Mesendoderm (in vitro differentiated cells): ENCODE measurements at regions not wholly inside any gene's neighbourhood (a gene's known extent, or its start where the extent isn't known, plus 50 kb on each side); places are given as distances from the start of the nearest gene placed in this dataset.

Experiments used
- DNase-seq: peaks from one replicate; pipeline ENCODE4 v3.0.0; 2013
- H2AK5ac ChIP-seq: 2 replicates; pipeline ENCODE4 v1.6.1; 2013; ENCODE audit warnings: low read length, inconsistent platforms
- H2BK120ac ChIP-seq: 2 replicates; pipeline ENCODE4 v1.6.1; 2013; ENCODE audit warnings: low read depth, mild to moderate bottlenecking, low read length, moderate library complexity, mixed read lengths
- H2BK15ac ChIP-seq: replicated peaks from 2 replicates; pipeline ENCODE4 v1.6.1; 2013; ENCODE audit warnings: low read depth, mild to moderate bottlenecking, moderate library complexity
- H2BK5ac ChIP-seq: 2 replicates; pipeline ENCODE4 v1.6.1; 2013; ENCODE audit warnings: low read length, inconsistent platforms
- H3K18ac ChIP-seq: 2 replicates; pipeline ENCODE4 v1.6.1; 2013; ENCODE audit warnings: mild to moderate bottlenecking, low read length, mixed read lengths
- H3K23ac ChIP-seq: one replicate; pipeline ENCODE4 v1.6.1; 2013; ENCODE audit warnings: low read length
- H3K27ac ChIP-seq: 2 replicates; pipeline ENCODE4 v1.5.1; 2013; ENCODE audit warnings: low read depth, mild to moderate bottlenecking, inconsistent platforms, low read length, moderate library complexity
- H3K27me3 ChIP-seq: 2 replicates; pipeline ENCODE4 v1.6.1; 2013; ENCODE audit warnings: low read length, control low read depth, mild to moderate bottlenecking, inconsistent platforms; ENCODE audit not compliant: insufficient read depth, poor library complexity
- H3K36me3 ChIP-seq: 2 replicates; pipeline ENCODE4 v1.6.1; 2013; ENCODE audit warnings: low read length, inconsistent platforms; ENCODE audit not compliant: control insufficient read depth, insufficient read depth
- H3K4ac ChIP-seq: one replicate; pipeline ENCODE4 v1.6.1; 2013; ENCODE audit warnings: low read depth, mild to moderate bottlenecking, low read length, moderate library complexity
- H3K4me1 ChIP-seq: 2 replicates; pipeline ENCODE4 v1.6.1; 2013; ENCODE audit warnings: low read depth, low read length, inconsistent platforms; ENCODE audit not compliant: control insufficient read depth
- H3K4me2 ChIP-seq: 2 replicates; pipeline ENCODE4 v1.6.1; 2013; ENCODE audit warnings: low read length
- H3K4me3 ChIP-seq: 2 replicates; pipeline ENCODE4 v1.5.1; 2013; ENCODE audit warnings: mild to moderate bottlenecking, low read length
- H3K56ac ChIP-seq: one replicate; pipeline ENCODE4 v1.6.1; 2013; ENCODE audit warnings: low read length
- H3K79me1 ChIP-seq: 2 replicates; pipeline ENCODE4 v1.6.1; 2013; ENCODE audit warnings: low read length, inconsistent platforms
- H3K79me2 ChIP-seq: 2 replicates; pipeline ENCODE4 v1.6.1; 2013; ENCODE audit warnings: mild to moderate bottlenecking, low read length; ENCODE audit not compliant: control insufficient read depth, insufficient read depth
- H3K9ac ChIP-seq: 2 replicates; pipeline ENCODE4 v1.6.1; 2013; ENCODE audit warnings: low read length, inconsistent platforms
- H4K5ac ChIP-seq: one replicate; pipeline ENCODE4 v1.6.1; 2013; ENCODE audit warnings: low read length
- H4K8ac ChIP-seq: one replicate; pipeline ENCODE4 v1.6.1; 2013; ENCODE audit warnings: low read depth, mild to moderate bottlenecking, control low read depth, low read length, moderate library complexity
- WGBS: extraction: QIAGEN DNeasy Blood & Tissue Kit; methylation state at CpG from one replicate; pipeline ENCODE4 v1.1.7; 2013; ENCODE audit warnings: low lambda C conversion rate, missing lambda C conversion rate; ENCODE audit not compliant: insufficient coverage; ENCODE audit errors: extremely low coverage; 5-methylcytosine and 5-hydroxymethylcytosine counted together

DNA sequence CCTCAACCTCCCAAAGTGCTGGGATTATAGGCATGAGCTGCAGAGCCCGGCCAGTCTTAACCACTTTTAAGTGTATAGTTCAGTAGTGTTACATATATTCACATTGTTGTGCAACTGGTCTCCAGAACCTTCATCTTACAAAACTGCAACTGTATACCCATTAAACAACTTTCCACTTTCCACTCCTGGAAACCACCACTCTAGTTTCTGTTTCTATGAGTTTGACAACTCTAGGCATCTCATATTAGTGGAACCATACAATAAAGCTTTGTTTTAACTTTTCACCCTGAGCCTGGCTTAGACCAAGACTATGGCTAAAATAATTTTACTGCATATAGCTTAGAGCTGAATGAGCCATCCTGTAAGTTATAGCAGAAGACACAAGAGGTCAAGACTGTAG lies 108.0 kb upstream of the GOT2 start:
- Histone ChIP-seq H3K56ac (no peak overlapping the region), H3K18ac (no peak overlapping the region), H3K27me3 (no peaks in the 10 kb centered on the region), H2BK5ac (no peak overlapping the region), H3K4me1 (no peaks in the 10 kb centered on the region), H3K9ac (no peak overlapping the region), H4K5ac (no peak overlapping the region), H2AK5ac (no peak overlapping the region), H2BK15ac (no peak overlapping the region), H3K4ac (no peak overlapping the region), H3K27ac (no peak overlapping the region), H3K36me3 (no peaks in the 10 kb centered on the region), H2BK120ac (no peak overlapping the region), H3K79me2 (no peaks in the 10 kb centered on the region), H3K4me3 (no peak overlapping the region), H3K23ac (no peak overlapping the region), H4K8ac (no peak overlapping the region), H3K79me1 (no peaks in the 10 kb centered on the region), H3K4me2 (no peak overlapping the region)
- WGBS, result no CpG with 5 or more reads among the region's 1 CpG
- no peak for DNase-seq

DNA sequence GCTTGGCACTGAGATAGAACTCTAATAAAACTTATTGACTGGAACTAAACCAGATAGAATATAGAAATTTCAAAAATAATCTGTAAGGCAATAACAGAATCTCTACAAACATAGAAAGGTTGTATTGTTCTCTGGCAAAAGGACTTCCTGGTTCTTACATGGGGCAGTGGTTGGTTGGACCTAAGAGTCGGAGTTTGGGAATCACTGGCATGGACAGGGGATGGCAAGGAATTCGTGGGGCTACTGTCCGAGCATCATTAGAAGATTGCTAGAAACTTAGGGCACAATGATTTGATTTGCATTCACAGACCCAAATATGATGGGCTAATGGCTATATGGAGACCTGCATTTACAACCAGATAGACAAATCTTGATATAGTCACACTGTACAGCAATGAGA lies 103.8 kb upstream of the GOT2 start:
- no peaks in the 10 kb centered on the region for H3K27me3 ChIP-seq
- H4K8ac ChIP-seq, result no peak overlapping the region
- no peaks in the 10 kb centered on the region for H3K4me1 ChIP-seq
- H2BK120ac ChIP-seq, result no peak overlapping the region
- H3K4me2 ChIP-seq, result no peak overlapping the region
- H3K18ac ChIP-seq, result no peak overlapping the region
- no peak overlapping the region for H3K27ac ChIP-seq
- H2BK15ac ChIP-seq, result no peak overlapping the region
- no peaks in the 10 kb centered on the region for H3K79me2 ChIP-seq
- H3K23ac ChIP-seq, result no peak overlapping the region
- H3K4me3 ChIP-seq, result no peak overlapping the region
- no peak overlapping the region for H3K9ac ChIP-seq
- DNase-seq, result no peak
- WGBS, result no CpG with 5 or more reads among the region's 3 CpGs
- no peak overlapping the region for H3K56ac ChIP-seq
- no peak overlapping the region for H4K5ac ChIP-seq
- no peak overlapping the region for H2AK5ac ChIP-seq
- H3K36me3 ChIP-seq, result no peaks in the 10 kb centered on the region
- H3K79me1 ChIP-seq, result no peaks in the 10 kb centered on the region
- H3K4ac ChIP-seq, result no peak overlapping the region
- no peak overlapping the region for H2BK5ac ChIP-seq

DNA sequence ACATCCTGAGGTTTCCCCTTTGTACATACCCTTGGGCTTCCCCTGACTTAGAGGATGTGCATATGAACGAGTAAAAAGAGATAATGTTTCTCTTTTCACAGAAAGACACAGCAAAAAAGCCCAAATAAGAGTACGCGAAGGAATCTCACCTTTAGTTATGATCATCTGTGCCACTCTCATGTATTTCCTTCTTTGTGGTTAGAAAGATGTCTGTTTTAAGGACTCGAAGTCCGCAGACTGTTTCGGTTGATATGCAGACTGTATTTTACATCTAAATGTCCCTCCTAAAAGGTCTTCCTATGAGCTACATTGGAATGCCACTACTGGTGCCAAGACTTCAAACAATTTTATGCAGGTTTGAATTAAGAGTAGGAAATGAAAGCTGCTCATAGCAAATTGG lies 102.3 kb upstream of the GOT2 start:
- H2BK120ac ChIP-seq, result no peak overlapping the region
- no CpG with 5 or more reads among the region's 6 CpGs for WGBS

DNA sequence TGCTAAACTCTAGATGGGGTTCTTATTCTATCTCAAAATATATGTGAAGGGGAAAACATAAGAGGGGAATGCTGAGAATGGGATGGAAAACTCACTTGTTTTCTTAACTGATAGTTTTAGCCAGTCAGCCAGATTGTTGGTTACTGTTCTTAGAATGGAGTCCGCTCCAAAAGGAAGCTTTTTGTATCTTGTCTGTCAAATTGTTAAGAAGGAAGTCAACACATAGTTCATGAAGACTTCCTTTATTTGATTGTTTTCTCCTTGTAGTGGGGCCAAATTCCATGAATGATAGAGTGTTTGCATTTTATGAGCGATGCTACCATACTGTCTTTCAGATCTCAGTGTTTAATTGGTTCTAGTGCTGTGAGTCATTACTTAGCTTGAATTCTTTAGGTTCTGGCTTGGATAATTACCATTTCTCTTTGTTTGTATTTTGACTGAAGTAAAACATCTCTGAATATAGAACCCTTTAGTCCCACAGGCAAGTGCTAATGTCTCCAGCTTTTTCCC lies 98.3 kb upstream of the GOT2 start:
- H3K56ac ChIP-seq, result no peak overlapping the region
- H3K36me3 ChIP-seq, result no peaks in the 10 kb centered on the region
- H4K5ac ChIP-seq, result no peak overlapping the region
- no peak overlapping the region for H2BK5ac ChIP-seq
- H3K23ac ChIP-seq, result no peak overlapping the region
- H3K27ac ChIP-seq, result no peak overlapping the region
- no peak overlapping the region for H3K4me2 ChIP-seq
- H3K9ac ChIP-seq, result no peak overlapping the region
- H2BK120ac ChIP-seq, result no peak overlapping the region
- no peak overlapping the region for H2AK5ac ChIP-seq
- no peaks in the 10 kb centered on the region for H3K27me3 ChIP-seq
- H2BK15ac ChIP-seq, result no peak overlapping the region
- no peak overlapping the region for H3K18ac ChIP-seq
- H4K8ac ChIP-seq, result no peak overlapping the region
- no peak overlapping the region for H3K4ac ChIP-seq
- no peaks in the 10 kb centered on the region for H3K79me1 ChIP-seq
- no peak for DNase-seq
- H3K79me2 ChIP-seq, result no peaks in the 10 kb centered on the region
- no peak overlapping the region for H3K4me3 ChIP-seq
- no CpG with 5 or more reads among the region's 2 CpGs for WGBS
- H3K4me1 ChIP-seq, result no peaks in the 10 kb centered on the region

More for the DNA sequence above, 102.3 kb upstream of the GOT2 start:
- Histone ChIP-seq H3K27me3 (no peaks in the 10 kb centered on the region), H3K18ac (no peak overlapping the region), H2AK5ac (no peak overlapping the region), H3K4me3 (no peak overlapping the region), H3K36me3 (no peaks in the 10 kb centered on the region), H3K23ac (no peak overlapping the region), H3K79me2 (no peaks in the 10 kb centered on the region), H3K4me2 (no peak overlapping the region), H2BK15ac (no peak overlapping the region), H3K56ac (no peak overlapping the region), H2BK5ac (no peak overlapping the region), H3K4me1 (no peaks in the 10 kb centered on the region), H3K9ac (no peak overlapping the region), H4K5ac (no peak overlapping the region), H3K4ac (no peak overlapping the region), H4K8ac (no peak overlapping the region), H3K27ac (no peak overlapping the region), H3K79me1 (no peaks in the 10 kb centered on the region)
- DNase-seq, result no peak

DNA sequence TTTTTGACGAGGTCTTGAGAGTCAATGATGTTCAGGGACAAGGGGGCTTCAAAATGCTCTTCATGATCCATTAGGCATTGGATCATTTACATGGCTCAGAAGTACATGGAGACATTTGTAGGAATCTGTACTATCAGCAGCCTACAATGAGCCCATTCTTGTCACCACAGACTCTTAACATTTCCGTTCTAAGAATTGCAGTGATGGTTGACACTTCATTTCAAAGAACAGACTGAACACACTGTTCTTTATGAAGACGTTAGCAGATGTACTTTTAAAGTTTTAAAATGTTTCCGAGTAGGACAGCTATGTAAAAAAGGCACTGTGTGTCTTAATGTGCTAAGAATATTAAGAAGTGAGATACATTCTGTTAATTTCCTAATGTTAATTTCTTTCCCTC lies 97.3 kb upstream of the GOT2 start:
- no peak overlapping the region for H2BK5ac ChIP-seq
- H2AK5ac ChIP-seq, result no peak overlapping the region
- no peaks in the 10 kb centered on the region for H3K27me3 ChIP-seq
- no peak overlapping the region for H2BK15ac ChIP-seq
- no peak overlapping the region for H3K4ac ChIP-seq
- H3K9ac ChIP-seq, result no peak overlapping the region
- no peak overlapping the region for H3K56ac ChIP-seq
- H3K4me3 ChIP-seq, result no peak overlapping the region
- H3K79me2 ChIP-seq, result no peaks in the 10 kb centered on the region
- H3K18ac ChIP-seq, result no peak overlapping the region
- no peaks in the 10 kb centered on the region for H3K4me1 ChIP-seq
- no peak overlapping the region for H3K23ac ChIP-seq
- no peak overlapping the region for H4K5ac ChIP-seq
- no peak overlapping the region for H3K4me2 ChIP-seq
- H2BK120ac ChIP-seq, result no peak overlapping the region
- no peak for DNase-seq
- no peaks in the 10 kb centered on the region for H3K36me3 ChIP-seq
- WGBS, result no CpG with 5 or more reads among the region's 4 CpGs
- H4K8ac ChIP-seq, result no peak overlapping the region
- H3K27ac ChIP-seq, result no peak overlapping the region
- H3K79me1 ChIP-seq, result no peaks in the 10 kb centered on the region

DNA sequence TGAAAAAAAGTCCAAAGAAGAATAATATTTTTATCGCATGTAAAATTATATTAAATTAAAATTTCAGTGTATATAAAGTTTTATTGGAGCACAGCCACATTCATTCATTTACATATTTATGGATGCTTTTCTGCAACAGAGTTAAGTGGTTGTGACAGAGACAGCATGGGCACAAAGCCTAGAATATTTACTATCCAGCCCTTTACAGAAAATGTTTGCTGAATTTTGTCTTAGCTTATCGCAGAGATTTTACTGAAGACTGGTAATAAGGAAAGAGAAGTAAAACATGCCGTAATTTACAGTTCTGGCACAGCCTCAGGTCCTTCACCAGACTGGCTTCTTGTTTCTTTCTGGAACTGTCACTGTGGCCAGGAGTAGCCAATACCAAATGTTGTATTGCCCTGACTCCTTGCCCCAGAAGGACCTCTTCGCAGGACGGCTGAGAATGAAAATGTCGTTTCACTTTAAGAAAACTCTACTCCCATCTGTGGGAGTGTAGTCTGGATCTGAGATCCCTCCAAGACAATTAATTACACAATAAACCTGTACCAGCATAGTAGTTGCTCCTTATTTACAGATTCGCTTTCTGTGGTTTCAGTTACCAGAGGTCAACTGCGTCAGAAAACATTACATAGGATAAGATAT lies 94.9 kb upstream of the GOT2 start:
- no CpG with 5 or more reads among the region's 8 CpGs for WGBS
- H3K4me2 ChIP-seq, result no peak overlapping the region
- H3K23ac ChIP-seq, result no peak overlapping the region
- no peak overlapping the region for H3K27ac ChIP-seq
- H3K27me3 ChIP-seq, result no peaks in the 10 kb centered on the region
- H3K36me3 ChIP-seq, result no peaks in the 10 kb centered on the region
- H3K4me3 ChIP-seq, result no peak overlapping the region
- no peak overlapping the region for H2BK120ac ChIP-seq
- no peak overlapping the region for H3K18ac ChIP-seq
- H3K79me1 ChIP-seq, result no peaks in the 10 kb centered on the region
- no peak for DNase-seq
- H3K56ac ChIP-seq, result no peak overlapping the region
- H2BK5ac ChIP-seq, result no peak overlapping the region
- H3K4ac ChIP-seq, result no peak overlapping the region
- no peaks in the 10 kb centered on the region for H3K79me2 ChIP-seq
- no peak overlapping the region for H2AK5ac ChIP-seq
- H4K8ac ChIP-seq, result no peak overlapping the region
- H4K5ac ChIP-seq, result no peak overlapping the region
- H3K9ac ChIP-seq, result no peak overlapping the region
- no peak overlapping the region for H2BK15ac ChIP-seq
- H3K4me1 ChIP-seq, result no peaks in the 10 kb centered on the region
